GM23338 (cell line): ENCODE measurements at regions not wholly inside any gene's neighbourhood (a gene's known extent, or its start where the extent isn't known, plus 50 kb on each side); places are given as distances from the start of the nearest gene placed in this dataset.

Experiments used
- ATAC-seq: fragments of 200-7000 bp; cut with Tn5 transposase; 3 replicates; pipeline ENCODE4 v1.9.1; 2020
- DNase-seq: peaks from one replicate; pipeline ENCODE4 v3.0.0-alpha.2; 2015; ENCODE audit warnings: low spot score
- H2AFZ ChIP-seq: fragments of 200-600 bp; sonication (generic); 2 replicates; pipeline ENCODE4 v1.8.0; 2016; ENCODE audit warnings: antibody characterized with exemption, mild to moderate bottlenecking, moderate library complexity
- H3F3A ChIP-seq: fragments of 200-600 bp; sonication (generic); replicated peaks from 2 replicates; pipeline ENCODE4 v1.8.0; 2017; ENCODE audit warnings: antibody characterized with exemption, mixed run types, low read depth
- H3K27ac ChIP-seq: fragments of 200-600 bp; sonication (generic); 2 replicates; pipeline ENCODE4 v1.6.1; 2016; ENCODE audit warnings: low read depth
- H3K27me3 ChIP-seq: fragments of 200-600 bp; sonication (generic); 2 replicates; pipeline ENCODE4 v1.8.0; 2016; ENCODE audit warnings: mild to moderate bottlenecking, mixed run types, moderate library complexity; ENCODE audit not compliant: insufficient read depth
- H3K36me3 ChIP-seq: fragments of 200-600 bp; sonication (generic); 2 replicates; pipeline ENCODE4 v1.8.0; 2016; ENCODE audit warnings: mild to moderate bottlenecking; ENCODE audit not compliant: insufficient read depth
- H3K4me1 ChIP-seq: fragments of 200-600 bp; sonication (generic); 2 replicates; pipeline ENCODE4 v1.8.0; 2016; ENCODE audit warnings: mild to moderate bottlenecking, moderate library complexity; ENCODE audit not compliant: insufficient read depth
- H3K4me2 ChIP-seq: fragments of 200-600 bp; sonication (generic); 2 replicates; pipeline ENCODE4 v1.7.1; 2017; ENCODE audit warnings: mixed run types
- H3K4me3 ChIP-seq: fragments of 200-600 bp; sonication (generic); 2 replicates; pipeline ENCODE4 v1.6.1; 2016; ENCODE audit warnings: mixed run types
- H3K79me2 ChIP-seq: fragments of 200-600 bp; sonication (generic); replicated peaks from 2 replicates; pipeline ENCODE4 v1.8.0; 2017; ENCODE audit warnings: mild to moderate bottlenecking; ENCODE audit not compliant: insufficient read depth
- H3K9me2 ChIP-seq: fragments of 200-600 bp; sonication (generic); 2 replicates; pipeline ENCODE4 v1.8.0; 2017; ENCODE audit not compliant: insufficient read depth
- H4K20me1 ChIP-seq: fragments of 200-600 bp; sonication (generic); replicated peaks from 2 replicates; pipeline ENCODE4 v1.8.0; 2017; ENCODE audit warnings: mild to moderate bottlenecking; ENCODE audit not compliant: insufficient read depth
- H3K27ac Mint-ChIP-seq: 2 replicates; pipeline ENCODE4 v1.8.0; 2020; ENCODE audit warnings: inconsistent platforms, mild to moderate bottlenecking, moderate library complexity, mixed read lengths
- H3K27me3 Mint-ChIP-seq: 3 replicates; pipeline ENCODE4 v1.8.0; 2022; ENCODE audit warnings: low read depth, mild to moderate bottlenecking, moderate library complexity, mixed read lengths, inconsistent platforms; ENCODE audit not compliant: insufficient read depth, poor library complexity
- H3K36me3 Mint-ChIP-seq: 3 replicates; pipeline ENCODE4 v1.8.0; 2021; ENCODE audit warnings: low read depth, mild to moderate bottlenecking, inconsistent platforms, moderate library complexity, mixed read lengths
- H3K4me1 Mint-ChIP-seq: 3 replicates; pipeline ENCODE4 v1.8.0; 2020; ENCODE audit warnings: mild to moderate bottlenecking, inconsistent platforms, mixed read lengths
- H3K4me3 Mint-ChIP-seq: 3 replicates; pipeline ENCODE4 v1.8.0; 2021; ENCODE audit warnings: moderate library complexity, mild to moderate bottlenecking, inconsistent platforms, mixed read lengths
- H3K9me3 Mint-ChIP-seq: 3 replicates; pipeline ENCODE4 v1.8.0; 2020; ENCODE audit warnings: moderate library complexity, mild to moderate bottlenecking, inconsistent platforms, mixed read lengths
- CTCF ChIP-seq, 2 experiments: fragments of 200-600 bp in 1 of 2; sonication (generic) in 1 of 2; conservative IDR thresholded peaks; 2 replicates each; pipeline versions ENCODE4 v1.5.1 to v1.6.1; 2016 to 2017; ENCODE audit warnings: antibody characterized with exemption in 2 of 2, low read depth in 2 of 2, mild to moderate bottlenecking in 2 of 2, moderate library complexity in 1 of 2
- ETS1 ChIP-seq: IDR thresholded peaks from 2 replicates; pipeline ENCODE4 v1.6.1; 2016; ENCODE audit warnings: antibody characterized with exemption
- EZH2 ChIP-seq: fragments of 200-600 bp; sonication (generic); IDR thresholded peaks from one replicate; pipeline ENCODE4 v1.8.0; 2017; ENCODE audit warnings: antibody characterized with exemption, mild to moderate bottlenecking, low read depth; ENCODE audit not compliant: unreplicated experiment
- EZH2phosphoT487 ChIP-seq: fragments of 200-600 bp; sonication (generic); IDR thresholded peaks from one replicate; pipeline ENCODE4 v1.8.1; 2018; ENCODE audit warnings: antibody characterized with exemption; ENCODE audit not compliant: unreplicated experiment
- POLR2AphosphoS5 ChIP-seq: IDR thresholded peaks from 2 replicates; pipeline ENCODE4 v1.6.1; 2016; ENCODE audit warnings: antibody characterized with exemption, low read depth
- STAT1 ChIP-seq: IDR thresholded peaks from one replicate; pipeline ENCODE4 v1.6.1; 2016; ENCODE audit warnings: antibody characterized with exemption; ENCODE audit not compliant: unreplicated experiment
- ZNF114 ChIP-seq: fragments of 250-450 bp; sonication (Bioruptor Pico); IDR thresholded peaks from 2 replicates; pipeline ENCODE4 v1.5.0; 2020; ENCODE audit warnings: mild to moderate bottlenecking, moderate library complexity
- ZNF331 ChIP-seq: fragments of 250-450 bp; sonication (Bioruptor Pico); IDR thresholded peaks from 2 replicates; pipeline ENCODE4 v1.5.0; 2020; ENCODE audit warnings: low read depth, mild to moderate bottlenecking, moderate library complexity
- ZNF462 ChIP-seq: fragments of 250-450 bp; sonication (Bioruptor Pico); IDR thresholded peaks from 2 replicates; pipeline ENCODE4 v1.5.0; 2020; ENCODE audit warnings: mild to moderate bottlenecking, moderate library complexity

GRCh38 chr4:124428648-124429047, 283.9 kb downstream of the ANKRD50 start:
- H3K9me2 ChIP-seq: no peaks in the 10 kb centered on the region
- H3K4me3 Mint-ChIP-seq: no peak overlapping the region
- H3K36me3 ChIP-seq: no peaks in the 10 kb centered on the region
- peaks cover 2% of the 10 kb centered on the region; the same call in 1 of the 2 replicates for H3K4me1 ChIP-seq
- no peaks in the 10 kb centered on the region for H3K27me3 Mint-ChIP-seq
- ATAC-seq (no peak), DNase-seq (no peak)
- no peaks in the 10 kb centered on the region for H3F3A ChIP-seq
- no peaks in the 10 kb centered on the region for H3K9me3 Mint-ChIP-seq
- H3K27ac ChIP-seq: no peak overlapping the region
- no peak overlapping the region for H3K4me3 ChIP-seq
- H2AFZ ChIP-seq: no peak overlapping the region
- H3K27me3 ChIP-seq: no peaks in the 10 kb centered on the region
- peaks cover 7% of the 10 kb centered on the region; the same call in 2 of the 3 replicates for H3K4me1 Mint-ChIP-seq
- H3K79me2 ChIP-seq: no peaks in the 10 kb centered on the region
- TF ChIP-seq POLR2AphosphoS5 (no peak), ZNF114 (CRISPR knock-in tag) (no peak), EZH2phosphoT487 (no peak), STAT1 (no peak), ETS1 (no peak), EZH2 (no peak), ZNF331 (CRISPR knock-in tag) (no peak)
- no peak overlapping the region for H3K27ac Mint-ChIP-seq
- no peak overlapping the region for H3K4me2 ChIP-seq
- H3K36me3 Mint-ChIP-seq: no peaks in the 10 kb centered on the region
- H4K20me1 ChIP-seq: no peaks in the 10 kb centered on the region

GRCh38 chr4:124429746-124430250, 282.7 kb downstream of the ANKRD50 start:
- no peaks in the 10 kb centered on the region for H3K79me2 ChIP-seq
- H3K4me1 ChIP-seq: peaks cover 2% of the 10 kb centered on the region; the same call in 1 of the 2 replicates
- H3K9me3 Mint-ChIP-seq: no peaks in the 10 kb centered on the region
- peaks cover 7% of the 10 kb centered on the region; the same call in 2 of the 3 replicates for H3K4me1 Mint-ChIP-seq
- no peak for DNase-seq
- TF ChIP-seq ZNF462 (CRISPR knock-in tag): no peak
- TF ChIP-seq CTCF (conservative IDR thresholded peaks at IDR 0.05; ENCODE audit: low read depth in 2 of 2): 0 out of 4 replicates have a peak, but pooled peaks of 1 of the 2 experiments have one; percentile 11
- H3K27ac Mint-ChIP-seq: no peak overlapping the region; the same call in 1 of the 2 replicates
- H3K27me3 ChIP-seq: no peaks in the 10 kb centered on the region
- ATAC-seq: no peak
- no peak overlapping the region for H3K4me3 Mint-ChIP-seq
- H3K27ac ChIP-seq: no peak overlapping the region
- peak overlapping the region; percentile 70; the same call in 1 of the 2 replicates for H2AFZ ChIP-seq
- H3K4me2 ChIP-seq: no peak overlapping the region
- H3K36me3 ChIP-seq: no peaks in the 10 kb centered on the region
- H3K27me3 Mint-ChIP-seq: no peaks in the 10 kb centered on the region
- H4K20me1 ChIP-seq: no peaks in the 10 kb centered on the region
- H3K9me2 ChIP-seq: no peaks in the 10 kb centered on the region
- H3K4me3 ChIP-seq: no peak overlapping the region
- no peaks in the 10 kb centered on the region for H3F3A ChIP-seq
- no peaks in the 10 kb centered on the region for H3K36me3 Mint-ChIP-seq
